Right forelimb (tissue), 1 donor: ENCODE measurements at regions not wholly inside any gene's neighbourhood (a gene's known extent, or its start where the extent isn't known, plus 50 kb on each side); places are given as distances from the start of the nearest gene placed in this dataset.
"Not testable (repeated sequence)": the region's sequence is repeated elsewhere in the genome, so short reads cannot be mapped to it uniquely, and the experiment has no call there.

Experiments used
- DNase-seq: peaks from one replicate; pipeline ENCODE4 v3.0.0-alpha.2; 2018

GRCh38 chr13:55069746-55070145 is 2041.1 kb downstream of the OLFM4 start:
- DNase-seq = no peak

GRCh38 chr13:55073000-55073399 is 2044.4 kb downstream of the OLFM4 start:
- no peak for DNase-seq

GRCh38 chr13:55084630-55085029 is 2056.0 kb downstream of the OLFM4 start:
- no peak for DNase-seq

GRCh38 chr13:55087085-55087484 is 2053.6 kb upstream of the PRR20A start:
- DNase-seq = no peak

- DNase-seq = no peak
Measured at GRCh38 chr13:55090612-55091011, 2050.1 kb upstream of the PRR20A start.

GRCh38 chr13:55091172-55091571 is 2049.5 kb upstream of the PRR20A start:
- DNase-seq = no peak

- DNase-seq = no peak
Measured at GRCh38 chr13:55106509-55106908, 2034.2 kb upstream of the PRR20A start.

GRCh38 chr13:55120631-55121030 is 2020.1 kb upstream of the PRR20A start:
- DNase-seq = no peak

GRCh38 chr13:55155046-55155445 is 1985.7 kb upstream of the PRR20A start:
- no peak for DNase-seq

- DNase-seq = no peak
Measured at GRCh38 chr13:55159765-55160164, 1981.0 kb upstream of the PRR20A start.

- DNase-seq = no peak
Measured at GRCh38 chr13:55160867-55161266, 1979.9 kb upstream of the PRR20A start.

- not testable (repeated sequence) for DNase-seq
Measured at GRCh38 chr13:55178582-55178981, 1962.1 kb upstream of the PRR20A start.

- DNase-seq = no peak
Measured at GRCh38 chr13:55190996-55191395, 1949.7 kb upstream of the PRR20A start.

GRCh38 chr13:55199134-55199533 is 1941.6 kb upstream of the PRR20A start:
- no peak for DNase-seq

GRCh38 chr13:55214841-55215345 is 1925.8 kb upstream of the PRR20A start:
- DNase-seq = no peak

GRCh38 chr13:55219538-55219937 is 1921.2 kb upstream of the PRR20A start:
- DNase-seq = no peak

GRCh38 chr13:55229906-55230569 is 1910.7 kb upstream of the PRR20A start:
- DNase-seq = no peak

- no peak for DNase-seq
Measured at GRCh38 chr13:55230570-55230908, 1910.2 kb upstream of the PRR20A start.

- no peak for DNase-seq
Measured at GRCh38 chr13:55234311-55234710, 1906.4 kb upstream of the PRR20A start.

- no peak for DNase-seq
Measured at GRCh38 chr13:55245005-55245644, 1895.6 kb upstream of the PRR20A start.

- DNase-seq = no peak
Measured at GRCh38 chr13:55255236-55255635, 1885.5 kb upstream of the PRR20A start.

GRCh38 chr13:55263045-55263444 is 1877.7 kb upstream of the PRR20A start:
- DNase-seq = no peak

GRCh38 chr13:55266644-55267043 is 1874.1 kb upstream of the PRR20A start:
- no peak for DNase-seq

- DNase-seq = no peak
Measured at GRCh38 chr13:55298201-55298600, 1842.5 kb upstream of the PRR20A start.

- no peak for DNase-seq
Measured at GRCh38 chr13:55302568-55302967, 1838.2 kb upstream of the PRR20A start.
